ENCODE measurements at regions not wholly inside any gene's neighbourhood (a gene's known extent, or its start where the extent isn't known, plus 50 kb on each side); places are given as distances from the start of the nearest gene placed in this dataset.
"Not testable (repeated sequence)": the region's sequence is repeated elsewhere in the genome, so short reads cannot be mapped to it uniquely, and the experiment has no call there.

DNA sequence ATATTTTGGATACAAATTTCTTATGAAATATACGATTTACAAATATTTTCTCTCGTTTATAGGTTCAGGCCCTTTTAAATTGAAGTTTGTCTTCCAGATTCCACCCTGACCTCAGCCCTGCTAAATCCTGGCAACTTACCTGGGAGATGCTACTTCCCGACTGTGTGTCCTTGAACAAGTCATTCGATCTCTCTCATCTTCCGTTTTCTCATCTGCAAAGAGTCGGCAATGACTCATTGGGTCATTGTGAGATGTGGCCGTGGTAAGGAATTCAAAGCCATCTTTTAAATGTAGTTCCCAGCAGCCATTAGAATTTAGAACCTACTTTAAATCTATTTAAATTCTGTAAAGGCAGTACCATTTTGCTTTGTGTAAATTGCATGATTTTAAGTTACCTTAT lies 72.5 kb downstream of the LHX2 start:
- Histone ChIP-seq H3K9me3 (ENCODE audit: control insufficient read depth, low read length) (no peaks in the 10 kb centered on the region), H3K27ac (ENCODE audit: insufficient read depth, low read length, poor library complexity, severe bottlenecking) (no peak overlapping the region), H3K36me3 (ENCODE audit: control insufficient read depth, insufficient read depth, low read length) (no peaks in the 10 kb centered on the region), H3K4me3 (ENCODE audit: insufficient read depth, low read depth, low read length, poor library complexity, severe bottlenecking) (no peak overlapping the region), H3K4me1 (ENCODE audit: control insufficient read depth, insufficient read depth, low read length, poor library complexity, severe bottlenecking) (no peaks in the 10 kb centered on the region), H3K27me3 (replicated peaks; ENCODE audit: control insufficient read depth, insufficient read depth, low read length, poor library complexity, severe bottlenecking) (no peaks in the 10 kb centered on the region)
- no peak for DNase-seq

DNA sequence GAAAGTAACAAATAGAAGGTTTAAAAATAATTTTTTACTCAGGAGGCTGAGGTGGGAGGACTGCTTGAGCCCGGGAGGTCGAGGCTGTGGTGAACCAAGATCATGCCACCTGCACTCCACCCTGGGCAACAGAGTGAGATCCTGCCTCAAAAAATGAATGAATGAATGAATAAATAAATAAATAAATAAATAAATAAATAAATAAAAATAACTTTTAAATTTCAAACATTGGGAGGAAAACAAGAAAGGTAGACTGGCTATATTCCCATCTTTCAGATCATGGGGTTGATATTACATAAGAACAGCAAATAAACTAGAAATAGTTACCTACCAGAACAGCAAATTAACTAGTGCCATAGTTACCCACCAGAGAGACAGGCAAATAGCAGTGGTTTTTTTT lies 75.7 kb downstream of the LHX2 start:
- Histone ChIP-seq H3K27ac (ENCODE audit: insufficient read depth, low read length, poor library complexity, severe bottlenecking) (no peak overlapping the region), H3K4me3 (ENCODE audit: insufficient read depth, low read depth, low read length, poor library complexity, severe bottlenecking) (no peak overlapping the region), H3K4me1 (ENCODE audit: control insufficient read depth, insufficient read depth, low read length, poor library complexity, severe bottlenecking) (no peaks in the 10 kb centered on the region), H3K36me3 (ENCODE audit: control insufficient read depth, insufficient read depth, low read length) (no peaks in the 10 kb centered on the region), H3K27me3 (replicated peaks; ENCODE audit: control insufficient read depth, insufficient read depth, low read length, poor library complexity, severe bottlenecking) (no peaks in the 10 kb centered on the region), H3K9me3 (ENCODE audit: control insufficient read depth, low read length) (no peaks in the 10 kb centered on the region)
- no peak for DNase-seq

GRCh38 chr9:124088476-124088837 lies 76.9 kb downstream of the LHX2 start:
- Histone ChIP-seq H3K9me3 (ENCODE audit: control insufficient read depth, low read length) (no peaks in the 10 kb centered on the region), H3K4me3 (ENCODE audit: insufficient read depth, low read depth, low read length, poor library complexity, severe bottlenecking) (no peak overlapping the region), H3K4me1 (ENCODE audit: control insufficient read depth, insufficient read depth, low read length, poor library complexity, severe bottlenecking) (no peaks in the 10 kb centered on the region), H3K36me3 (ENCODE audit: control insufficient read depth, insufficient read depth, low read length) (no peaks in the 10 kb centered on the region), H3K27me3 (replicated peaks; ENCODE audit: control insufficient read depth, insufficient read depth, low read length, poor library complexity, severe bottlenecking) (no peaks in the 10 kb centered on the region), H3K27ac (ENCODE audit: insufficient read depth, low read length, poor library complexity, severe bottlenecking) (no peak overlapping the region)
- no peak for DNase-seq

DNA sequence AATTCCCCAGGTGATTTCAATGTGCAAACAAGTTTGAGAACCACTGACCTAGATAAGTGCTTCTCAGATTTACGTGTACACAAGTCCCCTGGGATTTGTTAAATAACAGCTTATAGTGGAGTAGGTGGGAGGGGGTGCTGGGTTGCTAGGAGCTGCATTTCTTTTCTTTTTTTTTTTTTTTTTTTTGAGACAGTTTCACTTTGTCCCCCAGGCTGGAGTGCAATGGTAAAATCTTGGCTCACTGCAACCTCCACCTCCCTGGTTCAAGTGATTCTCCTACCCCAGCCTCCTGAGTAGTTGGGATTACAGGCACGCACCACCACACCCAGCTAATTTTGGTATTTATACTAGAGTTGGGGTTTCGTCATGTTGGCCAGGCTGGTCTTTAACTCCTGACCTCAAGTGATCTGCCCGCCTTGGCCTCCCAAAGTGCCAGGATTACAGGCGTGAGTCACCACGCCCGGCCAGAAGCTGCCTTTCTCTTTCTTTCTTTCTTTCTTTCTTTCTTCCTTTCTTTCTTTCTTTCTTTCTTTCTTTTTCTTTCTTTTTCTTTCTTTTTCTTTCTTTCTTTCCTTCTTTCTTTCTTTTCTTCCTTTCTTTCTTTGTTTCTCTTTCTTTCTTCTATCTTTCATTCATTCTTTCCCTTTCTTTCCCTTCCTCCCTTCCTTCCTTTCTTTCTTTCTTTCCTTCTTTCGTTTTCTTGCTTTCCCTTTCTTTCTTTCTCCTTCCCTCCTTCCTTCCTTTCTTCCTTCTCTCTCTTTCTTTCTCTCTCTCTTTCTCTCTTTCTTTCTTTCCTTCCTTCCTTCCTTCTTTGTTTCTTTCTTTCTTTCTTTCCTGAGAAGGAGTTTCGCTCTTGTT lies 78.3 kb downstream of the LHX2 start:
- not testable (repeated sequence) for DNase-seq; H3K4me1 ChIP-seq (ENCODE audit: control insufficient read depth, insufficient read depth, low read length, poor library complexity, severe bottlenecking); H3K36me3 ChIP-seq (ENCODE audit: control insufficient read depth, insufficient read depth, low read length); H3K27ac ChIP-seq (ENCODE audit: insufficient read depth, low read length, poor library complexity, severe bottlenecking); H3K9me3 ChIP-seq (ENCODE audit: control insufficient read depth, low read length); H3K27me3 ChIP-seq (replicated peaks; ENCODE audit: control insufficient read depth, insufficient read depth, low read length, poor library complexity, severe bottlenecking); H3K4me3 ChIP-seq (ENCODE audit: insufficient read depth, low read depth, low read length, poor library complexity, severe bottlenecking)

GRCh38 chr9:124098141-124098905 lies 86.8 kb downstream of the LHX2 start:
- no peak overlapping the region for H3K27ac ChIP-seq (ENCODE audit: insufficient read depth, low read length, poor library complexity, severe bottlenecking)
- H3K9me3 ChIP-seq (ENCODE audit: control insufficient read depth, low read length), result no peaks in the 10 kb centered on the region
- DNase-seq, result no peak
- no peaks in the 10 kb centered on the region for H3K36me3 ChIP-seq (ENCODE audit: control insufficient read depth, insufficient read depth, low read length)
- no peak overlapping the region for H3K4me3 ChIP-seq (ENCODE audit: insufficient read depth, low read depth, low read length, poor library complexity, severe bottlenecking)
- no peaks in the 10 kb centered on the region for H3K27me3 ChIP-seq (replicated peaks; ENCODE audit: control insufficient read depth, insufficient read depth, low read length, poor library complexity, severe bottlenecking)
- H3K4me1 ChIP-seq (ENCODE audit: control insufficient read depth, insufficient read depth, low read length, poor library complexity, severe bottlenecking), result no peaks in the 10 kb centered on the region

- Histone ChIP-seq H3K9me3 (ENCODE audit: control insufficient read depth, low read length) (no peaks in the 10 kb centered on the region), H3K27ac (ENCODE audit: insufficient read depth, low read length, poor library complexity, severe bottlenecking) (no peak overlapping the region), H3K36me3 (ENCODE audit: control insufficient read depth, insufficient read depth, low read length) (no peaks in the 10 kb centered on the region), H3K27me3 (replicated peaks; ENCODE audit: control insufficient read depth, insufficient read depth, low read length, poor library complexity, severe bottlenecking) (no peaks in the 10 kb centered on the region), H3K4me3 (ENCODE audit: insufficient read depth, low read depth, low read length, poor library complexity, severe bottlenecking) (no peak overlapping the region), H3K4me1 (ENCODE audit: control insufficient read depth, insufficient read depth, low read length, poor library complexity, severe bottlenecking) (no peaks in the 10 kb centered on the region)
- no peak for DNase-seq
Measured at GRCh38 chr9:124099860-124100259, 88.3 kb downstream of the LHX2 start.

- DNase-seq, result no peak
Measured at GRCh38 chr9:124101215-124101968, 89.8 kb downstream of the LHX2 start.

GRCh38 chr9:124101969-124102345 lies 90.4 kb downstream of the LHX2 start:
- H3K36me3 ChIP-seq (ENCODE audit: control insufficient read depth, insufficient read depth, low read length), result no peaks in the 10 kb centered on the region
- no peak overlapping the region for H3K27ac ChIP-seq (ENCODE audit: insufficient read depth, low read length, poor library complexity, severe bottlenecking)
- H3K9me3 ChIP-seq (ENCODE audit: control insufficient read depth, low read length), result no peaks in the 10 kb centered on the region
- no peak for DNase-seq
- H3K4me1 ChIP-seq (ENCODE audit: control insufficient read depth, insufficient read depth, low read length, poor library complexity, severe bottlenecking), result no peaks in the 10 kb centered on the region
- H3K4me3 ChIP-seq (ENCODE audit: insufficient read depth, low read depth, low read length, poor library complexity, severe bottlenecking), result no peak overlapping the region
- H3K27me3 ChIP-seq (replicated peaks; ENCODE audit: control insufficient read depth, insufficient read depth, low read length, poor library complexity, severe bottlenecking), result no peaks in the 10 kb centered on the region

More at GRCh38 chr9:124101215-124101968, 89.8 kb downstream of the LHX2 start:
- Histone ChIP-seq H3K9me3 (ENCODE audit: control insufficient read depth, low read length) (no peaks in the 10 kb centered on the region), H3K36me3 (ENCODE audit: control insufficient read depth, insufficient read depth, low read length) (no peaks in the 10 kb centered on the region), H3K4me3 (ENCODE audit: insufficient read depth, low read depth, low read length, poor library complexity, severe bottlenecking) (no peak overlapping the region), H3K4me1 (ENCODE audit: control insufficient read depth, insufficient read depth, low read length, poor library complexity, severe bottlenecking) (no peaks in the 10 kb centered on the region), H3K27me3 (replicated peaks; ENCODE audit: control insufficient read depth, insufficient read depth, low read length, poor library complexity, severe bottlenecking) (no peaks in the 10 kb centered on the region), H3K27ac (ENCODE audit: insufficient read depth, low read length, poor library complexity, severe bottlenecking) (no peak overlapping the region)

GRCh38 chr9:124102363-124102762 lies 90.8 kb downstream of the LHX2 start:
- no peak overlapping the region for H3K4me3 ChIP-seq (ENCODE audit: insufficient read depth, low read depth, low read length, poor library complexity, severe bottlenecking)
- no peak overlapping the region for H3K27ac ChIP-seq (ENCODE audit: insufficient read depth, low read length, poor library complexity, severe bottlenecking)
- H3K27me3 ChIP-seq (replicated peaks; ENCODE audit: control insufficient read depth, insufficient read depth, low read length, poor library complexity, severe bottlenecking), result no peaks in the 10 kb centered on the region
- H3K9me3 ChIP-seq (ENCODE audit: control insufficient read depth, low read length), result no peaks in the 10 kb centered on the region
- H3K4me1 ChIP-seq (ENCODE audit: control insufficient read depth, insufficient read depth, low read length, poor library complexity, severe bottlenecking), result no peaks in the 10 kb centered on the region
- DNase-seq, result no peak
- H3K36me3 ChIP-seq (ENCODE audit: control insufficient read depth, insufficient read depth, low read length), result no peaks in the 10 kb centered on the region

DNA sequence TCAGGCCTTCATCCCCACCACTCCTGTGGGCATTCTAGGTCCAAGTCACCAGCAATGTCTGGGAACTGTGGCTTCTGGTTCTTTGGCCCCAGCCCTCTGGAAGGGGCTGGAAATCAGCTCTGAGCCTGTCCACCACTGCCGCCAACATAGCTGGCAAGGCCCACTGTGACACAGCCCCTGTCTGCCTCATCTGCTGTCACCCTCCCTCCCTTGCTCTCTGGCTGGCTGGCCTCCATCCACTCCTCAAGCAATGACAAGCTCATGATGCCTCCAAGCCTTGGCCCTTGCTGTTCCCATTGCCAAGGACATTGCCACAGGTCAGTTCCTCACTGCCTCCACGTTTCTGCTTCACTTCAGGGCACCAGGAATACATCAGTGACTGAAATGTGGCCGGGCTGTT lies 93.7 kb downstream of the LHX2 start:
- DNase-seq, result no peak
- H3K27me3 ChIP-seq (replicated peaks; ENCODE audit: control insufficient read depth, insufficient read depth, low read length, poor library complexity, severe bottlenecking), result no peaks in the 10 kb centered on the region

More for the DNA sequence above, 93.7 kb downstream of the LHX2 start:
- H3K4me3 ChIP-seq (ENCODE audit: insufficient read depth, low read depth, low read length, poor library complexity, severe bottlenecking), result no peak overlapping the region
- H3K9me3 ChIP-seq (ENCODE audit: control insufficient read depth, low read length), result no peaks in the 10 kb centered on the region
- no peak overlapping the region for H3K27ac ChIP-seq (ENCODE audit: insufficient read depth, low read length, poor library complexity, severe bottlenecking)
- H3K4me1 ChIP-seq (ENCODE audit: control insufficient read depth, insufficient read depth, low read length, poor library complexity, severe bottlenecking), result no peaks in the 10 kb centered on the region
- H3K36me3 ChIP-seq (ENCODE audit: control insufficient read depth, insufficient read depth, low read length), result no peaks in the 10 kb centered on the region
